DND-41 (cell line): ENCODE measurements at regions not wholly inside any gene's neighbourhood (a gene's known extent, or its start where the extent isn't known, plus 50 kb on each side); places are given as distances from the start of the nearest gene placed in this dataset.

ENCODE experiments used
- ATAC-seq: fragments of 200-7000 bp; cut with Tn5 transposase; 3 replicates; pipeline ENCODE4 v1.9.1; 2021; ENCODE audit warnings: low read depth; ENCODE audit not compliant: insufficient read depth
- DNase-seq: peaks from one replicate; pipeline ENCODE4 v3.0.0-alpha.2; 2020
- H2AFZ ChIP-seq: 2 replicates; pipeline ENCODE4 v1.6.0; 2012; ENCODE audit warnings: low read depth, low read length
- H3K27ac ChIP-seq: 2 replicates; pipeline ENCODE4 v1.5.1; 2012; ENCODE audit warnings: low read length, inconsistent platforms
- H3K27me3 ChIP-seq: fragments of 200-600 bp; sonication (generic); 2 replicates; pipeline ENCODE4 v1.6.0; 2012; ENCODE audit warnings: low read length, mild to moderate bottlenecking, inconsistent platforms; ENCODE audit not compliant: insufficient read depth, poor library complexity
- H3K36me3 ChIP-seq: 2 replicates; pipeline ENCODE4 v1.5.1; 2012; ENCODE audit warnings: low read length, inconsistent platforms; ENCODE audit not compliant: insufficient read depth
- H3K4me1 ChIP-seq: 2 replicates; pipeline ENCODE4 v1.5.1; 2012; ENCODE audit warnings: mild to moderate bottlenecking, low read length; ENCODE audit not compliant: insufficient read depth
- H3K4me2 ChIP-seq: 2 replicates; pipeline ENCODE4 v1.6.0; 2012; ENCODE audit warnings: mild to moderate bottlenecking, moderate library complexity, low read length, inconsistent platforms; ENCODE audit not compliant: insufficient read depth
- H3K4me3 ChIP-seq, 2 experiments: fragments of 200-600 bp in 1 of 2; shearing (Covaris generic) in 1 of 2; 2 replicates each; pipeline ENCODE4 v1.5.1; 2012 to 2016; ENCODE audit warnings: inconsistent platforms in 2 of 2, low read length in 2 of 2, mild to moderate bottlenecking in 2 of 2, low read depth in 1 of 2, moderate library complexity in 1 of 2
- H3K79me2 ChIP-seq: 2 replicates; pipeline ENCODE4 v1.6.0; 2012; ENCODE audit warnings: low read length, inconsistent platforms; ENCODE audit not compliant: insufficient read depth
- H3K9ac ChIP-seq: 2 replicates; pipeline ENCODE4 v1.6.0; 2012; ENCODE audit warnings: low read depth, mild to moderate bottlenecking, inconsistent platforms, low read length, moderate library complexity
- H3K9me3 ChIP-seq: 2 replicates; pipeline ENCODE4 v1.5.1; 2012; ENCODE audit warnings: low read length, moderate library complexity, mild to moderate bottlenecking, inconsistent platforms; ENCODE audit not compliant: insufficient read depth, severe bottlenecking
- H4K20me1 ChIP-seq: 2 replicates; pipeline ENCODE4 v1.6.0; 2012; ENCODE audit warnings: low read length; ENCODE audit not compliant: insufficient read depth
- EZH2 ChIP-seq: IDR thresholded peaks from 3 replicates; pipeline ENCODE4 v1.6.1; 2012; ENCODE audit warnings: borderline replicate concordance, low read depth, mild to moderate bottlenecking, moderate library complexity, low read length, inconsistent platforms; ENCODE audit not compliant: severe bottlenecking
- TF ChIP-seq, protein P1 (sequence below): IDR thresholded peaks from 2 replicates; pipeline ENCODE4 v1.5.1; 2012; ENCODE audit warnings: borderline replicate concordance, low read length, moderate library complexity, mild to moderate bottlenecking; ENCODE audit not compliant: poor library complexity, severe bottlenecking; ENCODE audit errors: extremely low read depth

DNA sequence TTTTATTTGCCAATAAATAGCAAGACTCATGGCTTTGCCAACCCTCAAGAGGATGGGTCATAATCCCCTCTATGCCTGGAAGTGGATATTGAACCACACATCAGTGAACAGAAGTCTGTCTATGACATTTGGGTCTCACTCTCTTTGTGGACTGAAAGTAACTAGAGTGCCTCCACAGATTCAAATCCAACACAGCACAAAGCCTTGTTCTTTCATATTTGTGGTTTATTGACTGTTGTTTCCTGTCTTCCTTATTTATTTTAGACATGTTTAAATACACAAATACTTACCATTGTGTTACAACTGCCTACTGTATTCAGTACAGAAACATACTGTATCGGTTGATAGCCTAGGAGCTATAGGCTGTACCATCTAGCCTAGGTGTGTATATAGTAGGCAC is 121.9 kb downstream of the TSN start:
- H3K4me2 ChIP-seq = no peak overlapping the region
- TF ChIP-seq, protein P1, sequence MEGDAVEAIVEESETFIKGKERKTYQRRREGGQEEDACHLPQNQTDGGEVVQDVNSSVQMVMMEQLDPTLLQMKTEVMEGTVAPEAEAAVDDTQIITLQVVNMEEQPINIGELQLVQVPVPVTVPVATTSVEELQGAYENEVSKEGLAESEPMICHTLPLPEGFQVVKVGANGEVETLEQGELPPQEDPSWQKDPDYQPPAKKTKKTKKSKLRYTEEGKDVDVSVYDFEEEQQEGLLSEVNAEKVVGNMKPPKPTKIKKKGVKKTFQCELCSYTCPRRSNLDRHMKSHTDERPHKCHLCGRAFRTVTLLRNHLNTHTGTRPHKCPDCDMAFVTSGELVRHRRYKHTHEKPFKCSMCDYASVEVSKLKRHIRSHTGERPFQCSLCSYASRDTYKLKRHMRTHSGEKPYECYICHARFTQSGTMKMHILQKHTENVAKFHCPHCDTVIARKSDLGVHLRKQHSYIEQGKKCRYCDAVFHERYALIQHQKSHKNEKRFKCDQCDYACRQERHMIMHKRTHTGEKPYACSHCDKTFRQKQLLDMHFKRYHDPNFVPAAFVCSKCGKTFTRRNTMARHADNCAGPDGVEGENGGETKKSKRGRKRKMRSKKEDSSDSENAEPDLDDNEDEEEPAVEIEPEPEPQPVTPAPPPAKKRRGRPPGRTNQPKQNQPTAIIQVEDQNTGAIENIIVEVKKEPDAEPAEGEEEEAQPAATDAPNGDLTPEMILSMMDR = no peak
- no peak for TF ChIP-seq EZH2
- no peak overlapping the region for H3K27ac ChIP-seq
- no peak overlapping the region for H2AFZ ChIP-seq
- H3K9me3 ChIP-seq = no peaks in the 10 kb centered on the region
- peaks cover 3% of the 10 kb centered on the region for H3K27me3 ChIP-seq
- H3K4me1 ChIP-seq = no peaks in the 10 kb centered on the region
- DNase-seq (no peak), ATAC-seq (no peak)
- H4K20me1 ChIP-seq = no peaks in the 10 kb centered on the region
- H3K79me2 ChIP-seq = no peaks in the 10 kb centered on the region
- H3K36me3 ChIP-seq = no peaks in the 10 kb centered on the region
- H3K9ac ChIP-seq = no peak overlapping the region
- no peak overlapping the region for H3K4me3 ChIP-seq

DNA sequence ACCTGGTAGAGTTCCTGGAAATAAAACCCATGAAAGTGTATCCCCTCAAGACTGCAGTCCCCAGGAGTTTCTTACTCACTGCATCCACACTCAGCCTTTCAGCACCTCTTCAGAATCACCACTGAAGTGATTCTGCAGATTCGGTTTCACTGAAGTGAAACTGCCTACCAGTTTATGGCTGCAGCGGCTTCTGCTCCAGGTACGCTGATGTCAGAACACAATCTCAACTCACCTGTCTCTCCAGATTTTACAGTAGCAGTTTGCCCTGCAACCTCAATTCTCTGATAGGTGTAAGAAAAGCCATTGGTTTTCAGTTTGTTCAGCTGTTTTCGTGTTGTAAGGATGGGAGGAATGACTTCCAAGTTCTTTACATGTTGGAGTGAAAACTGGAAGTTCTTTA is 124.8 kb downstream of the TSN start:
- Histone ChIP-seq H4K20me1 (no peaks in the 10 kb centered on the region), H3K27me3 (peaks cover 3% of the 10 kb centered on the region), H3K27ac (no peak overlapping the region), H2AFZ (no peak overlapping the region), H3K4me2 (no peak overlapping the region), H3K9me3 (no peaks in the 10 kb centered on the region), H3K36me3 (no peaks in the 10 kb centered on the region), H3K4me3 (no peak overlapping the region), H3K4me1 (no peaks in the 10 kb centered on the region), H3K9ac (no peak overlapping the region), H3K79me2 (no peaks in the 10 kb centered on the region)
- TF ChIP-seq, protein P1 = no peak
- TF ChIP-seq EZH2 = no peak
- ATAC-seq (no peak), DNase-seq (no peak)

DNA sequence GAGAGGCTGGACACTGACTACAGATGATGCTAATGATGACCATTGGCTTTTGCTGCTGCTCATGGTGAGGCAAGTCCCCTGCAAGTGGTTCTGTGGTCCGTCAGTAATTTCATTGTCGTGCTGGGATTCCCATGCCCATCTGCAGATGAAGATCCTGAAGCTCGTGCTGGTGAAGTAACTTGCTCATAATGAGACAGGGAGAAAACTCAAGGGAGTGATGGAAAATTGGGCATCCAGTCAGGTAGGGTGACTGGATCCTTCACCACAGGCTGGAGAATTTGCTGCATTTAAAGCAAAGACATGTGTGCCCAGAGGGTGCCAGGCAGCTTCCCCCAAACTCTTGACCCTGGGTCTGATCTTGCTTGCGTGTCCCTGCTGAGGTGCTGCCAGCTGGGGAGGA is 125.6 kb downstream of the TSN start:
- H3K9ac ChIP-seq = no peak overlapping the region
- no peaks in the 10 kb centered on the region for H3K27me3 ChIP-seq
- H2AFZ ChIP-seq = no peak overlapping the region
- H3K4me2 ChIP-seq = no peak overlapping the region
- ATAC-seq = no peak
- no peak overlapping the region for H3K4me3 ChIP-seq
- no peaks in the 10 kb centered on the region for H3K4me1 ChIP-seq
- no peaks in the 10 kb centered on the region for H3K9me3 ChIP-seq
- H3K27ac ChIP-seq = no peak overlapping the region
- no peak for DNase-seq
- TF ChIP-seq, protein P1 = no peak
- no peak for TF ChIP-seq EZH2
- no peaks in the 10 kb centered on the region for H4K20me1 ChIP-seq
- no peaks in the 10 kb centered on the region for H3K79me2 ChIP-seq
- H3K36me3 ChIP-seq = no peaks in the 10 kb centered on the region

DNA sequence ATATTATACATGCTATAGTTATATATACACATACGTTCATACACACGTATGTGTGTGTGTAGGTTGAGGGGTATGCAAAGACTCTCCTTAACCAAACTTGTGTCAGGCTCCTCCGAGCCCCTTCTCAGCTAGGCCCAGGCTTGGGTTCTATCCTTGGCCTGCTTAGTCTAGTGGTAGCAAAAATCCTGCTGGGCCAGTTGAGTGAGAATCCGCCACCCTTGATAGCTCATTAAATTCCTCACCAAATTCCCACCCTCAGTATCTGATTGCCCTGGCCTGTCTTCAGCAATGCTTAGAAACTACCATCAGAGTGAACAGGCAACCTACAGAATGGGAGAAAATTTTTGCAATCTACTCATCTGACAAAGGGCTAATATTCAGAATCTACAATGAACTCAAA is 126.5 kb downstream of the TSN start:
- no peak overlapping the region for H3K4me2 ChIP-seq
- H3K9me3 ChIP-seq = no peaks in the 10 kb centered on the region
- ATAC-seq (no peak), DNase-seq (no peak)
- no peak overlapping the region for H3K4me3 ChIP-seq
- no peak overlapping the region for H2AFZ ChIP-seq
- TF ChIP-seq EZH2 = no peak
- TF ChIP-seq, protein P1 = no peak
- H3K27ac ChIP-seq = no peak overlapping the region
- H3K79me2 ChIP-seq = no peaks in the 10 kb centered on the region
- no peaks in the 10 kb centered on the region for H3K36me3 ChIP-seq
- H3K27me3 ChIP-seq = no peaks in the 10 kb centered on the region
- no peak overlapping the region for H3K9ac ChIP-seq
- H4K20me1 ChIP-seq = no peaks in the 10 kb centered on the region
- H3K4me1 ChIP-seq = no peaks in the 10 kb centered on the region
